ENCODE measurements at regions not wholly inside any gene's neighbourhood (a gene's known extent, or its start where the extent isn't known, plus 50 kb on each side); places are given as distances from the start of the nearest gene placed in this dataset.

DNA sequence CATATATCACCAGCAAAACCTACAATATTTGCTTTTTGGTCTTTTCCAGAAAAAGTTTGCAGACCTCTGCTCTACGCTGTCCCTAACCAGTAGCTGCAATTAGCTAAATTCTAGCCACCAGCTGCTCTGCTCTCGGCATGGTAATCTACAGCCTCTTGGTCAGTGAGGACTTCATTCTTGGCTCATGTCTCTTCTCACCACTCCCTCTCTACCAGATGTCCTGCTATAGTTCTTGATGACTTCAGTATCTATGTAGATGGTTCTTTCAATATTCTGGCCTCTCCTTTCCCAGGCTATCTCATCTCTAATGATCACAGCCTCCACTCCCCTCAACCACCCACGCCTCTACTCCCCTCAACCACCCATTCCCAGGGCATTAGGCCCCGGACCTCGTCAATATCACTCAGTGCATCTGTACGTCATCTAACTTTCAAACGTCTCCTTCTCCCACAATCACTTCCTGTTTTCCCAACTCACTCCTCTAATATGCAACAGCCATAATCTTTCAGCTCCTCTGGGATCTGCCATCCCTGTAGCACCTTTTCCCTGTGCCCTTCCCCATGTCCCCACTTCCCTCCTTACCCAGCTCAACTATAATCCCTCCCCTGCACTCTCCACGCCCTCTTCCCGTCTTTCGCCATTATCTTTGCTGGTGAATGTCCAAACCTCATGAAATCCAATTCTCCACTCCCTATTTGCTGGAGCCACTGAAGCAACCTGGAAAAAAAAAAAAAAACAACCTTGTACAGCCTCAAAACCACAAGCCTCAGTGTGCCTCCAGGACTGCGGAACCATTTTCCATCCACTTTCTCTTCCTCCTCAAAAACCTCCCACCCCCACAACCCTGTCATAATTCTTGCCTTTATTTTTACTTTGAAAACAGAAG, 429.4 kb upstream of the PROK2 start:
- H3K4me3 ChIP-seq (ENCODE audit: extremely low read depth in 1 of 4, insufficient read depth in 2 of 4, low read depth in 3 of 4, low read length in 4 of 4) = no peak overlapping the region
- no peak for DNase-seq (ENCODE audit: low read depth in 1 of 2, low spot score in 2 of 2)
- H2BK15ac ChIP-seq (ENCODE audit: low read length) = no peak overlapping the region
- H3K23ac ChIP-seq (ENCODE audit: insufficient read length) = no peak overlapping the region
- H3K27me3 ChIP-seq (replicated peaks in 1 of 4; ENCODE audit: control insufficient read depth in 3 of 4, extremely low read depth in 1 of 4, insufficient read depth in 3 of 4, low read length in 3 of 4) = peaks cover 0 to 2% (median 0%) of the 10 kb centered on the region in 4 experiments; a peak in 1 of 7 replicates
- H3K4ac ChIP-seq (replicated peaks; ENCODE audit: insufficient read length, low read depth, low read length) = no peak overlapping the region
- no peak overlapping the region for H2BK120ac ChIP-seq (replicated peaks; ENCODE audit: low read depth, low read length)
- H2BK5ac ChIP-seq (ENCODE audit: low read depth, low read length) = no peak overlapping the region
- H3K14ac ChIP-seq (ENCODE audit: insufficient read length) = no peak overlapping the region
- POLR2A ChIA-PET (ENCODE audit: partially characterized antibody) = no interaction called here
- no peaks in the 10 kb centered on the region for H3K79me2 ChIP-seq (ENCODE audit: control insufficient read depth in 1 of 2, insufficient read depth in 2 of 2, low read length in 2 of 2)
- H3K27ac ChIP-seq (ENCODE audit: low read depth, low read length) = no peak overlapping the region
- H3K18ac ChIP-seq (ENCODE audit: extremely low read depth, low read length) = no peak overlapping the region
- H3K9ac ChIP-seq (replicated peaks in 1 of 4; ENCODE audit: extremely low read depth in 1 of 4, low read depth in 3 of 4, low read length in 3 of 4) = no peak overlapping the region
- H4K8ac ChIP-seq (ENCODE audit: extremely low read depth, insufficient read depth, low read length) = no peak overlapping the region
- H2AK5ac ChIP-seq (ENCODE audit: low read depth, low read length) = no peak overlapping the region
- CTCF ChIA-PET (ENCODE audit: partially characterized antibody) = no interaction called here
- no peak overlapping the region for H4K5ac ChIP-seq (ENCODE audit: insufficient read length, low read depth, low read length)
- H2BK12ac ChIP-seq (ENCODE audit: low read depth, low read length) = no peak overlapping the region
- no peaks in the 10 kb centered on the region for H3K9me3 ChIP-seq (ENCODE audit: insufficient read depth in 2 of 2, low read depth in 1 of 2, low read length in 1 of 2)
- no peaks in the 10 kb centered on the region for H4K20me1 ChIP-seq (replicated peaks in 1 of 2; ENCODE audit: control insufficient read depth in 1 of 2, insufficient read depth in 2 of 2, low read length in 2 of 2)
- no peaks in the 10 kb centered on the region; the same call in 1 of the 2 replicates for H3K79me1 ChIP-seq (ENCODE audit: low read depth, low read length)
- H3K56ac ChIP-seq (replicated peaks; ENCODE audit: insufficient read length, low read depth, low read length) = no peak overlapping the region
- no peak overlapping the region for H2BK20ac ChIP-seq (ENCODE audit: low read length)
- no peak overlapping the region for H2AFZ ChIP-seq (ENCODE audit: low read length)
- H3K4me2 ChIP-seq (ENCODE audit: insufficient read depth in 1 of 2, low read depth in 2 of 2, low read length in 2 of 2) = no peak overlapping the region
- WGBS, 2 experiments (ENCODE audit: extremely low coverage in 1 of 2, insufficient coverage in 1 of 2, insufficient read length in 1 of 2, insufficient replicate concordance in 2 of 2, low coverage in 1 of 2, low lambda C conversion rate in 2 of 2, missing lambda C conversion rate in 1 of 2) = 92% methylated on average over 11 of the region's 11 CpGs; no CpG with 5 or more reads in 1 of the 2 experiments
- H3K23me2 ChIP-seq (ENCODE audit: low read depth, low read length) = peaks cover 2% of the 10 kb centered on the region; the same call in 1 of the 2 replicates
- H3K36me3 ChIP-seq (ENCODE audit: control insufficient read depth in 2 of 4, insufficient read depth in 4 of 4, low read length in 3 of 4) = no peaks in the 10 kb centered on the region
- H3K4me1 ChIP-seq (replicated peaks in 1 of 4; ENCODE audit: control insufficient read depth in 3 of 4, insufficient read depth in 4 of 4, low read length in 3 of 4) = no peaks in the 10 kb centered on the region
- H4K91ac ChIP-seq (replicated peaks; ENCODE audit: insufficient read length, low read length) = no peak overlapping the region
- FAIRE-seq = no peak
- TF ChIP-seq CTBP2 (IDR thresholded peaks at IDR 0.05; ENCODE audit: borderline replicate concordance, insufficient read depth, insufficient read length, low read length) (no peak), BCL11A (IDR thresholded peaks at IDR 0.05; ENCODE audit: low read depth in 2 of 2, low read length in 2 of 2) (no peak), POLR2A (IDR thresholded peaks at IDR 0.05; ENCODE audit: control extremely low read depth in 1 of 2, low read depth in 2 of 2, low read length in 2 of 2) (no peak), EP300 (IDR thresholded peaks at IDR 0.05; ENCODE audit: borderline replicate concordance in 1 of 2, low read depth in 2 of 2, low read length in 2 of 2) (no peak), SP2 (IDR thresholded peaks at IDR 0.05; ENCODE audit: low read length) (no peak), TAF7 (optimal IDR thresholded peaks at IDR 0.05; ENCODE audit: borderline replicate concordance, low read depth, low read length) (no peak), TBP (IDR thresholded peaks at IDR 0.05; ENCODE audit: low read depth, low read length) (no peak), NANOG (IDR thresholded peaks at IDR 0.05; ENCODE audit: insufficient read depth, low read depth, low read length, poor library complexity, severe bottlenecking) (no peak), RNF2 (IDR thresholded peaks at IDR 0.05; ENCODE audit: borderline replicate concordance, low read depth, low read length, missing control alignments, poor library complexity, severe bottlenecking) (no peak), CEBPB (IDR thresholded peaks at IDR 0.05; ENCODE audit: low read depth, low read length) (no peak)
- TF ChIP-seq, protein P1, sequence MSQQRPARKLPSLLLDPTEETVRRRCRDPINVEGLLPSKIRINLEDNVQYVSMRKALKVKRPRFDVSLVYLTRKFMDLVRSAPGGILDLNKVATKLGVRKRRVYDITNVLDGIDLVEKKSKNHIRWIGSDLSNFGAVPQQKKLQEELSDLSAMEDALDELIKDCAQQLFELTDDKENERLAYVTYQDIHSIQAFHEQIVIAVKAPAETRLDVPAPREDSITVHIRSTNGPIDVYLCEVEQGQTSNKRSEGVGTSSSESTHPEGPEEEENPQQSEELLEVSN (IDR thresholded peaks at IDR 0.05) = no peak

Data from H1 (cell line).